ENCODE measurements at regions not wholly inside any gene's neighbourhood (a gene's known extent, or its start where the extent isn't known, plus 50 kb on each side); places are given as distances from the start of the nearest gene placed in this dataset.

GRCh38 chr11:116590844-116591570, 181.8 kb downstream of the BUD13 start:
- Histone ChIP-seq H3K27ac (no peak overlapping the region), H3K4me1 (no peaks in the 10 kb centered on the region), H3K27me3 (peaks cover 16% of the 10 kb centered on the region), H3K4me3 (no peak overlapping the region), H3K36me3 (no peaks in the 10 kb centered on the region), H3K9me3 (no peaks in the 10 kb centered on the region)
- no peak for DNase-seq (ENCODE audit: low spot score in 2 of 2)
- TF ChIP-seq EP300 (IDR thresholded peaks at IDR 0.05), result no peak
- WGBS, result 61% methylated on average over 10 of the region's 10 CpGs

GRCh38 chr11:116589402-116589801, 183.4 kb downstream of the BUD13 start:
- TF ChIP-seq, protein P1, sequence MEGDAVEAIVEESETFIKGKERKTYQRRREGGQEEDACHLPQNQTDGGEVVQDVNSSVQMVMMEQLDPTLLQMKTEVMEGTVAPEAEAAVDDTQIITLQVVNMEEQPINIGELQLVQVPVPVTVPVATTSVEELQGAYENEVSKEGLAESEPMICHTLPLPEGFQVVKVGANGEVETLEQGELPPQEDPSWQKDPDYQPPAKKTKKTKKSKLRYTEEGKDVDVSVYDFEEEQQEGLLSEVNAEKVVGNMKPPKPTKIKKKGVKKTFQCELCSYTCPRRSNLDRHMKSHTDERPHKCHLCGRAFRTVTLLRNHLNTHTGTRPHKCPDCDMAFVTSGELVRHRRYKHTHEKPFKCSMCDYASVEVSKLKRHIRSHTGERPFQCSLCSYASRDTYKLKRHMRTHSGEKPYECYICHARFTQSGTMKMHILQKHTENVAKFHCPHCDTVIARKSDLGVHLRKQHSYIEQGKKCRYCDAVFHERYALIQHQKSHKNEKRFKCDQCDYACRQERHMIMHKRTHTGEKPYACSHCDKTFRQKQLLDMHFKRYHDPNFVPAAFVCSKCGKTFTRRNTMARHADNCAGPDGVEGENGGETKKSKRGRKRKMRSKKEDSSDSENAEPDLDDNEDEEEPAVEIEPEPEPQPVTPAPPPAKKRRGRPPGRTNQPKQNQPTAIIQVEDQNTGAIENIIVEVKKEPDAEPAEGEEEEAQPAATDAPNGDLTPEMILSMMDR (IDR thresholded peaks at IDR 0.05), result no peak
- TF ChIP-seq POLR2A (IDR thresholded peaks at IDR 0.05) (no peak), EP300 (IDR thresholded peaks at IDR 0.05) (no peak), POLR2AphosphoS5 (IDR thresholded peaks at IDR 0.05) (no peak)

DNA sequence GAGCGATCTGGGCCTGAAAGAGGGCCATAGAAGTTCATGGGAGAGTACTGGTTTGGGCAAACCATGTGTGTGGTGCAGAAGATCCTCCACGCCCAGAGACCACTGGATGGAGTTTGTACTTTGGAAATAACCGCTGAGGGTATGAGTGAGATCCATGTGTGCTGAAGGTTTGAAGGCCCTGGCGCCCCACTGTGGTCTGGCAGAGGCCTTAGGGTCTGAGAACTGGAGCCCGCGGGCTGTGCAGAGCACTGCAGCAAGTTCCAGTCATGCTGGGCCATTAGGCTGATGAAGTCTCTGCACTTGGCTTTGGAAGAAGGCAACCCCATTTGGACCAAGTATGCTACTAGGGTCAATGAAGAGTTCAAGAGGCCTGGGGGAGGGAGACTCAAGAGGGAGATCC, 186.4 kb downstream of the BUD13 start:
- WGBS, result 76% methylated on average over 6 of the region's 6 CpGs
- TF ChIP-seq POLR2A (IDR thresholded peaks at IDR 0.05) (no peak), POLR2AphosphoS5 (IDR thresholded peaks at IDR 0.05) (no peak), EP300 (IDR thresholded peaks at IDR 0.05) (no peak)
- TF ChIP-seq, protein P1 (IDR thresholded peaks at IDR 0.05), result no peak
- no peaks in the 10 kb centered on the region for H3K9me3 ChIP-seq
- no peaks in the 10 kb centered on the region for H3K36me3 ChIP-seq
- no peak overlapping the region for H3K27ac ChIP-seq
- no peak overlapping the region for H3K4me3 ChIP-seq
- H3K27me3 ChIP-seq, result peaks cover 40% of the 10 kb centered on the region
- H3K4me1 ChIP-seq, result no peaks in the 10 kb centered on the region
- DNase-seq (ENCODE audit: low spot score in 2 of 2), result no peak

More at GRCh38 chr11:116589402-116589801, 183.4 kb downstream of the BUD13 start:
- Histone ChIP-seq H3K9me3 (no peaks in the 10 kb centered on the region), H3K36me3 (no peaks in the 10 kb centered on the region), H3K4me1 (no peaks in the 10 kb centered on the region), H3K27me3 (peaks cover 13% of the 10 kb centered on the region), H3K4me3 (no peak overlapping the region), H3K27ac (no peak overlapping the region)
- no peak for DNase-seq (ENCODE audit: low spot score in 2 of 2)
- 90% methylated on average over 5 of the region's 5 CpGs for WGBS

DNA sequence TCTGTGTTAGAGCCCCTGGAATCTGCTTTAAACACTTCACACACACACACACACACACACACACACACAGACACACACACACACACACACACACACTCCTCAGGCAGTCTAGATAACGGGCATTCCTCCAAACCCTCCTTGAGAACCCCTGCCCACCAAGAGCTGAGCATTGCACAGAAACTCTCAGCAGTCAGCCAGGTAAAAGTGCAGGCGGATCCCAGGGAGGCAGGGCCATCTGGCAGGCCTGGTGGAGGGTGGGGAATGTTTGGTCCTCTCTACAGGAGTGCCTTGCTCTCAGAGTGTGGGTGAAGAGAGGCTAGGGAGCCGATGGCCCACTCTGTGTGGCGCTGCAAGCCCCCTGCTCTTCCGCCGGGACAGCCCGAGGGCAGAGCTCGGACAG, 190.2 kb downstream of the BUD13 start:
- H3K4me1 ChIP-seq, result peaks cover 20% of the 10 kb centered on the region
- peaks cover 70% of the 10 kb centered on the region for H3K27me3 ChIP-seq
- no peaks in the 10 kb centered on the region for H3K36me3 ChIP-seq
- DNase-seq (ENCODE audit: low spot score in 2 of 2), result no peak
- TF ChIP-seq POLR2A (IDR thresholded peaks at IDR 0.05) (no peak), POLR2AphosphoS5 (IDR thresholded peaks at IDR 0.05) (no peak), EP300 (IDR thresholded peaks at IDR 0.05) (no peak)
- TF ChIP-seq, protein P1 (IDR thresholded peaks at IDR 0.05), result no peak
- H3K27ac ChIP-seq, result no peak overlapping the region
- no peaks in the 10 kb centered on the region for H3K9me3 ChIP-seq
- 74% methylated on average over 5 of the region's 8 CpGs for WGBS
- H3K4me3 ChIP-seq, result no peak overlapping the region

GRCh38 chr11:116581349-116581748, 191.4 kb downstream of the BUD13 start:
- Histone ChIP-seq H3K4me1 (peaks cover 20% of the 10 kb centered on the region), H3K36me3 (no peaks in the 10 kb centered on the region), H3K27ac (no peak overlapping the region), H3K27me3 (peaks cover 80% of the 10 kb centered on the region), H3K4me3 (no peak overlapping the region), H3K9me3 (no peaks in the 10 kb centered on the region)
- TF ChIP-seq, protein P1 (IDR thresholded peaks at IDR 0.05), result no peak
- no peak for TF ChIP-seq EP300 (IDR thresholded peaks at IDR 0.05)
- no peak for TF ChIP-seq POLR2A (IDR thresholded peaks at IDR 0.05)
- no peak for TF ChIP-seq POLR2AphosphoS5 (IDR thresholded peaks at IDR 0.05)
- 34% methylated on average over 5 of the region's 13 CpGs for WGBS
- DNase-seq (ENCODE audit: low spot score in 2 of 2), result no peak

All from suprapubic skin (tissue), 4 donors.